ENCODE measurements at regions not wholly inside any gene's neighbourhood (a gene's known extent, or its start where the extent isn't known, plus 50 kb on each side); places are given as distances from the start of the nearest gene placed in this dataset.

DNA sequence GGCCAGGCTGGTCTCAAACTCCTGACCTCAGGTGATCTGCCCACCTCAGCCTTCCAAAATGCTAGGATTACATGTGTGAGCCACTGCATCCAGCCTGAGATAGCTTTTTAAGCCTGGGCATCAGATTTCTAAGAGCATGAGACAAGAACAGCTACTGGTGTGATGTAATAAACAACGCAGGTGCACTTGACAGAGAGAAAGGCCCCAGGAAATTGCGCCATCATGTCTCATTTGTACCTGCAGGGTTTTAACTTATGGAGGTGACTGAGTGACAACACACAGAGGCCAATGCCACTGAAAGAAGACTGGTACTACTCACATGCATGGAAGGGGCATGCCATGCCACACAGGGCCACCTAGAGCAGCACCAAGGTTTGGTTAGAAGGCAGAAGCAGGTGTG lies 209.4 kb downstream of the SP3 start:
- POLR2A ChIA-PET: no interaction called here
- Mint-ChIP-seq H3K4me3 (ENCODE audit: unreplicated experiment) (no peak overlapping the region), H3K9me3 (ENCODE audit: unreplicated experiment) (no peaks in the 10 kb centered on the region), H3K36me3 (ENCODE audit: insufficient read depth, unreplicated experiment) (no peaks in the 10 kb centered on the region), H3K4me1 (ENCODE audit: insufficient read depth, unreplicated experiment) (no peaks in the 10 kb centered on the region), H3K27ac (ENCODE audit: low read depth, unreplicated experiment) (no peak overlapping the region), H3K27me3 (ENCODE audit: insufficient read depth, unreplicated experiment) (no peaks in the 10 kb centered on the region)
- TF ChIP-seq, protein P1, sequence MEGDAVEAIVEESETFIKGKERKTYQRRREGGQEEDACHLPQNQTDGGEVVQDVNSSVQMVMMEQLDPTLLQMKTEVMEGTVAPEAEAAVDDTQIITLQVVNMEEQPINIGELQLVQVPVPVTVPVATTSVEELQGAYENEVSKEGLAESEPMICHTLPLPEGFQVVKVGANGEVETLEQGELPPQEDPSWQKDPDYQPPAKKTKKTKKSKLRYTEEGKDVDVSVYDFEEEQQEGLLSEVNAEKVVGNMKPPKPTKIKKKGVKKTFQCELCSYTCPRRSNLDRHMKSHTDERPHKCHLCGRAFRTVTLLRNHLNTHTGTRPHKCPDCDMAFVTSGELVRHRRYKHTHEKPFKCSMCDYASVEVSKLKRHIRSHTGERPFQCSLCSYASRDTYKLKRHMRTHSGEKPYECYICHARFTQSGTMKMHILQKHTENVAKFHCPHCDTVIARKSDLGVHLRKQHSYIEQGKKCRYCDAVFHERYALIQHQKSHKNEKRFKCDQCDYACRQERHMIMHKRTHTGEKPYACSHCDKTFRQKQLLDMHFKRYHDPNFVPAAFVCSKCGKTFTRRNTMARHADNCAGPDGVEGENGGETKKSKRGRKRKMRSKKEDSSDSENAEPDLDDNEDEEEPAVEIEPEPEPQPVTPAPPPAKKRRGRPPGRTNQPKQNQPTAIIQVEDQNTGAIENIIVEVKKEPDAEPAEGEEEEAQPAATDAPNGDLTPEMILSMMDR (IDR thresholded peaks at IDR 0.05; ENCODE audit: unreplicated experiment): no peak
- BruUV-seq (replicated peaks): no TSS peak
- intact Hi-C loops (cut with micrococcal nuclease): no loop called here
- DNase-seq (ENCODE audit: unreplicated experiment): peak; percentile 47
- CTCF ChIA-PET: interaction anchor here (0.6 to 0.9 kb wide), 2 partner anchors 158 to 189 kb away, joined by 3 to 6 read pairs; no protein-coding TSS in a partner anchor

DNA sequence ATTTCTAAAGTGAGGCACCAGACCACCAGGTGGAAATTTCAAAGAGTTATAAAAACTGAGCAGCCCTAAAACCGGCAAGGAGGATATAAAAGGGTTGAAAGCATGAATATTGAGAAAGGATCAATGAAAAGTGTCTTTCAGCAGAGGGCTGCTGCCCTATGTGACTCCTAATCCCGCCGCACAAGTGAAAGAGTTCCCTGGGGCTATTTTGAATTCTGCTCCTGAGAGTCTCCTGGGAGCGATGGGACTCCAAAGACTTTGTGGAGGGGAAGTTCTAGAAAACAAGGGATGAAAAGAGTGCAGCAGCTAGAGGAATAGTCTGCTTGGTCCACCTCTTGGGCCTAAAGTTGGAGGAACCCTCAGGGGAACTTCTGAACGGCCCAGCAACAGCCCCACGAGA lies 205.2 kb downstream of the SP3 start:
- TF ChIP-seq, protein P1 (IDR thresholded peaks at IDR 0.05; ENCODE audit: unreplicated experiment): no peak
- Mint-ChIP-seq H3K36me3 (ENCODE audit: insufficient read depth, unreplicated experiment) (no peaks in the 10 kb centered on the region), H3K4me1 (ENCODE audit: insufficient read depth, unreplicated experiment) (no peaks in the 10 kb centered on the region), H3K27ac (ENCODE audit: low read depth, unreplicated experiment) (no peak overlapping the region), H3K4me3 (ENCODE audit: unreplicated experiment) (no peak overlapping the region), H3K27me3 (ENCODE audit: insufficient read depth, unreplicated experiment) (no peaks in the 10 kb centered on the region), H3K9me3 (ENCODE audit: unreplicated experiment) (no peaks in the 10 kb centered on the region)
- ChIA-PET POLR2A (no interaction called here), CTCF (interaction anchor here (0.9 kb wide), 1 partner anchor 8 kb away, joined by 5 read pairs; no protein-coding TSS in a partner anchor)
- BruUV-seq (replicated peaks): no TSS peak
- DNase-seq (ENCODE audit: unreplicated experiment): no peak
- intact Hi-C loops (cut with micrococcal nuclease): no loop called here

DNA sequence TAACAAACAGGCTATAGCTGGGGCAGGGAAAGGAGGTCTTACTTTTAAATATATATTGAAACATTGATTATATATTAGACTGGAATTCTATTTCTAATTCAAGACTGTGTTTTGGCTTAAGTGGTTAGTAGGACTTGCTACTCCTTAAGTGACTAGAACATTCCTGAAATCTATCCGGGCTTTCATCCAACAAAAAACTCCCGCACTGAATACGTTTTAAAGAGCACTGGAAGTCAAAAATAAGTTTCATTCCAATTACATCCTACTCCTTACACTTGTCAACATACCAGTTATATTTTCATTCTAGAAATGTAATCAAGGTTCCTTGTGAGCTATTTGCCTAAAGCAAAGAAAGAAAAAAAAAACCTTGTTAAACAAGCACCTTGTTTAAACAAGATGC lies 204.6 kb downstream of the SP3 start:
- TF ChIP-seq, protein P1 (IDR thresholded peaks at IDR 0.05; ENCODE audit: unreplicated experiment): no peak
- no peak overlapping the region for H3K4me3 Mint-ChIP-seq (ENCODE audit: unreplicated experiment)
- no peaks in the 10 kb centered on the region for H3K4me1 Mint-ChIP-seq (ENCODE audit: insufficient read depth, unreplicated experiment)
- CTCF ChIA-PET: interaction anchor here (0.9 kb wide), 1 partner anchor 8 kb away, joined by 5 read pairs; no protein-coding TSS in a partner anchor
- H3K27me3 Mint-ChIP-seq (ENCODE audit: insufficient read depth, unreplicated experiment): no peaks in the 10 kb centered on the region
- no peak for DNase-seq (ENCODE audit: unreplicated experiment)
- H3K36me3 Mint-ChIP-seq (ENCODE audit: insufficient read depth, unreplicated experiment): no peaks in the 10 kb centered on the region
- H3K9me3 Mint-ChIP-seq (ENCODE audit: unreplicated experiment): no peaks in the 10 kb centered on the region
- no TSS peak for BruUV-seq (replicated peaks)
- POLR2A ChIA-PET: interaction anchor here (0.7 kb wide), 1 partner anchor 202 kb away, joined by 3 read pairs; no protein-coding TSS in a partner anchor
- H3K27ac Mint-ChIP-seq (ENCODE audit: low read depth, unreplicated experiment): no peak overlapping the region
- intact Hi-C loops (cut with micrococcal nuclease): no loop called here

DNA sequence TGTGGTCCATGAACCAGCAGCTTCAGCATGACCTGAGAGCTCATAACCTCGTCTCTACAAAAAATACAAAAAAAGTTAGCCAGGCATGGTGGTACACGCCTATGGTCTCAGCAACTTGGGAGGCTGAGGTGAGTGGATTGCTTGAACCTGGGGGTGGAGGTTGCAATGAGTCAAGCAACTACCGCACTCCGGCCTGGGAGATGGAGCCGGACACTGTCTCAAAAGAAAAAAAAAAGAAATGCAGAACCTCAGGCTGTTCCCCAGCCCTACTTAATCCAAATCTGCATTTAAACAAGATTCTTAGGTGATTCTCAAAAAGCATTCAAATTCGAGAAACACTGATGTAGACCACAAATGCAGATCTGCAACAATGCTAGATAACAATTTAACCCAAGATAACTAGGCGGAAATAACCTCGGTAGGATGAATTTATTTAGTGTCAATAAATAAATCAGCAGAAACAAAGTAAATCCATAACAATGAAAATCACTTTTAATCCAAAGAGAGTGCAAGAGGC lies 203.5 kb downstream of the SP3 start:
- no peak for DNase-seq (ENCODE audit: unreplicated experiment)
- POLR2A ChIA-PET: no interaction called here
- no peaks in the 10 kb centered on the region for H3K9me3 Mint-ChIP-seq (ENCODE audit: unreplicated experiment)
- H3K27me3 Mint-ChIP-seq (ENCODE audit: insufficient read depth, unreplicated experiment): no peaks in the 10 kb centered on the region
- intact Hi-C loops (cut with micrococcal nuclease): no loop called here
- no peak overlapping the region for H3K4me3 Mint-ChIP-seq (ENCODE audit: unreplicated experiment)
- no peaks in the 10 kb centered on the region for H3K36me3 Mint-ChIP-seq (ENCODE audit: insufficient read depth, unreplicated experiment)
- no TSS peak for BruUV-seq (replicated peaks)
- CTCF ChIA-PET: no interaction called here
- H3K4me1 Mint-ChIP-seq (ENCODE audit: insufficient read depth, unreplicated experiment): no peaks in the 10 kb centered on the region
- H3K27ac Mint-ChIP-seq (ENCODE audit: low read depth, unreplicated experiment): no peak overlapping the region
- TF ChIP-seq, protein P1 (IDR thresholded peaks at IDR 0.05; ENCODE audit: unreplicated experiment): no peak
